GM23338 (cell line): ENCODE measurements at regions not wholly inside any gene's neighbourhood (a gene's known extent, or its start where the extent isn't known, plus 50 kb on each side); places are given as distances from the start of the nearest gene placed in this dataset.

Source experiments
- ATAC-seq: fragments of 200-7000 bp; cut with Tn5 transposase; 3 replicates; pipeline ENCODE4 v1.9.1; 2020
- DNase-seq: peaks from one replicate; pipeline ENCODE4 v3.0.0-alpha.2; 2015; ENCODE audit warnings: low spot score
- H2AFZ ChIP-seq: fragments of 200-600 bp; sonication (generic); 2 replicates; pipeline ENCODE4 v1.8.0; 2016; ENCODE audit warnings: antibody characterized with exemption, mild to moderate bottlenecking, moderate library complexity
- H3F3A ChIP-seq: fragments of 200-600 bp; sonication (generic); replicated peaks from 2 replicates; pipeline ENCODE4 v1.8.0; 2017; ENCODE audit warnings: antibody characterized with exemption, mixed run types, low read depth
- H3K27ac ChIP-seq: fragments of 200-600 bp; sonication (generic); 2 replicates; pipeline ENCODE4 v1.6.1; 2016; ENCODE audit warnings: low read depth
- H3K27me3 ChIP-seq: fragments of 200-600 bp; sonication (generic); 2 replicates; pipeline ENCODE4 v1.8.0; 2016; ENCODE audit warnings: mild to moderate bottlenecking, mixed run types, moderate library complexity; ENCODE audit not compliant: insufficient read depth
- H3K36me3 ChIP-seq: fragments of 200-600 bp; sonication (generic); 2 replicates; pipeline ENCODE4 v1.8.0; 2016; ENCODE audit warnings: mild to moderate bottlenecking; ENCODE audit not compliant: insufficient read depth
- H3K4me1 ChIP-seq: fragments of 200-600 bp; sonication (generic); 2 replicates; pipeline ENCODE4 v1.8.0; 2016; ENCODE audit warnings: mild to moderate bottlenecking, moderate library complexity; ENCODE audit not compliant: insufficient read depth
- H3K4me2 ChIP-seq: fragments of 200-600 bp; sonication (generic); 2 replicates; pipeline ENCODE4 v1.7.1; 2017; ENCODE audit warnings: mixed run types
- H3K4me3 ChIP-seq: fragments of 200-600 bp; sonication (generic); 2 replicates; pipeline ENCODE4 v1.6.1; 2016; ENCODE audit warnings: mixed run types
- H3K79me2 ChIP-seq: fragments of 200-600 bp; sonication (generic); replicated peaks from 2 replicates; pipeline ENCODE4 v1.8.0; 2017; ENCODE audit warnings: mild to moderate bottlenecking; ENCODE audit not compliant: insufficient read depth
- H3K9me2 ChIP-seq: fragments of 200-600 bp; sonication (generic); 2 replicates; pipeline ENCODE4 v1.8.0; 2017; ENCODE audit not compliant: insufficient read depth
- H4K20me1 ChIP-seq: fragments of 200-600 bp; sonication (generic); replicated peaks from 2 replicates; pipeline ENCODE4 v1.8.0; 2017; ENCODE audit warnings: mild to moderate bottlenecking; ENCODE audit not compliant: insufficient read depth
- H3K27ac Mint-ChIP-seq: 2 replicates; pipeline ENCODE4 v1.8.0; 2020; ENCODE audit warnings: inconsistent platforms, mild to moderate bottlenecking, moderate library complexity, mixed read lengths
- H3K27me3 Mint-ChIP-seq: 3 replicates; pipeline ENCODE4 v1.8.0; 2022; ENCODE audit warnings: low read depth, mild to moderate bottlenecking, moderate library complexity, mixed read lengths, inconsistent platforms; ENCODE audit not compliant: insufficient read depth, poor library complexity
- H3K36me3 Mint-ChIP-seq: 3 replicates; pipeline ENCODE4 v1.8.0; 2021; ENCODE audit warnings: low read depth, mild to moderate bottlenecking, inconsistent platforms, moderate library complexity, mixed read lengths
- H3K4me1 Mint-ChIP-seq: 3 replicates; pipeline ENCODE4 v1.8.0; 2020; ENCODE audit warnings: mild to moderate bottlenecking, inconsistent platforms, mixed read lengths
- H3K4me3 Mint-ChIP-seq: 3 replicates; pipeline ENCODE4 v1.8.0; 2021; ENCODE audit warnings: moderate library complexity, mild to moderate bottlenecking, inconsistent platforms, mixed read lengths
- H3K9me3 Mint-ChIP-seq: 3 replicates; pipeline ENCODE4 v1.8.0; 2020; ENCODE audit warnings: moderate library complexity, mild to moderate bottlenecking, inconsistent platforms, mixed read lengths
- CREB1 ChIP-seq: fragments of 250-450 bp; sonication (Bioruptor Pico); IDR thresholded peaks from 2 replicates; pipeline ENCODE4 v1.5.0; 2020; ENCODE audit warnings: low read depth, mild to moderate bottlenecking, moderate library complexity
- CTCF ChIP-seq, 2 experiments: fragments of 200-600 bp in 1 of 2; sonication (generic) in 1 of 2; conservative IDR thresholded peaks; 2 replicates each; pipeline versions ENCODE4 v1.5.1 to v1.6.1; 2016 to 2017; ENCODE audit warnings: antibody characterized with exemption in 2 of 2, low read depth in 2 of 2, mild to moderate bottlenecking in 2 of 2, moderate library complexity in 1 of 2
- EZH2 ChIP-seq: fragments of 200-600 bp; sonication (generic); IDR thresholded peaks from one replicate; pipeline ENCODE4 v1.8.0; 2017; ENCODE audit warnings: antibody characterized with exemption, mild to moderate bottlenecking, low read depth; ENCODE audit not compliant: unreplicated experiment
- EZH2phosphoT487 ChIP-seq: fragments of 200-600 bp; sonication (generic); IDR thresholded peaks from one replicate; pipeline ENCODE4 v1.8.1; 2018; ENCODE audit warnings: antibody characterized with exemption; ENCODE audit not compliant: unreplicated experiment
- JUNB ChIP-seq: IDR thresholded peaks from one replicate; pipeline ENCODE4 v1.6.1; 2016; ENCODE audit warnings: antibody characterized with exemption; ENCODE audit not compliant: unreplicated experiment
- POLR2AphosphoS5 ChIP-seq: IDR thresholded peaks from 2 replicates; pipeline ENCODE4 v1.6.1; 2016; ENCODE audit warnings: antibody characterized with exemption, low read depth
- REST ChIP-seq: IDR thresholded peaks from one replicate; pipeline ENCODE4 v1.6.1; 2018; ENCODE audit warnings: antibody characterized with exemption; ENCODE audit not compliant: unreplicated experiment
- STAT1 ChIP-seq: IDR thresholded peaks from one replicate; pipeline ENCODE4 v1.6.1; 2016; ENCODE audit warnings: antibody characterized with exemption; ENCODE audit not compliant: unreplicated experiment
- ZNF114 ChIP-seq: fragments of 250-450 bp; sonication (Bioruptor Pico); IDR thresholded peaks from 2 replicates; pipeline ENCODE4 v1.5.0; 2020; ENCODE audit warnings: mild to moderate bottlenecking, moderate library complexity
- ZNF331 ChIP-seq: fragments of 250-450 bp; sonication (Bioruptor Pico); IDR thresholded peaks from 2 replicates; pipeline ENCODE4 v1.5.0; 2020; ENCODE audit warnings: low read depth, mild to moderate bottlenecking, moderate library complexity
- ZNF462 ChIP-seq: fragments of 250-450 bp; sonication (Bioruptor Pico); IDR thresholded peaks from 2 replicates; pipeline ENCODE4 v1.5.0; 2020; ENCODE audit warnings: mild to moderate bottlenecking, moderate library complexity

GRCh38 chr7:110104243-110104642 is 986.7 kb upstream of the LRRN3 start:
- Histone ChIP-seq H3K9me2 (no peaks in the 10 kb centered on the region), H3F3A (no peaks in the 10 kb centered on the region), H3K4me1 (no peaks in the 10 kb centered on the region), H3K36me3 (no peaks in the 10 kb centered on the region), H3K79me2 (no peaks in the 10 kb centered on the region), H4K20me1 (no peaks in the 10 kb centered on the region), H3K27me3 (no peaks in the 10 kb centered on the region), H3K4me2 (no peak overlapping the region), H3K4me3 (no peak overlapping the region), H2AFZ (no peak overlapping the region), H3K27ac (no peak overlapping the region)
- no peak for TF ChIP-seq ZNF462
- no peak for TF ChIP-seq EZH2
- TF ChIP-seq ZNF331 (CRISPR knock-in tag), result no peak
- TF ChIP-seq STAT1, result no peak
- no peak for TF ChIP-seq CTCF (conservative IDR thresholded peaks at IDR 0.05; ENCODE audit: low read depth in 2 of 2)
- no peak for TF ChIP-seq POLR2AphosphoS5
- no peak for TF ChIP-seq REST
- TF ChIP-seq EZH2phosphoT487, result no peak
- TF ChIP-seq CREB1 (CRISPR knock-in tag), result no peak
- TF ChIP-seq JUNB, result no peak
- TF ChIP-seq ZNF114 (CRISPR knock-in tag), result no peak
- DNase-seq, result no peak
- H3K36me3 Mint-ChIP-seq, result no peaks in the 10 kb centered on the region
- ATAC-seq, result no peak
- H3K4me3 Mint-ChIP-seq, result no peak overlapping the region
- H3K9me3 Mint-ChIP-seq, result peaks cover 5% of the 10 kb centered on the region; the same call in 2 of the 3 replicates
- H3K27ac Mint-ChIP-seq, result no peak overlapping the region
- H3K27me3 Mint-ChIP-seq, result no peaks in the 10 kb centered on the region
- H3K4me1 Mint-ChIP-seq, result no peaks in the 10 kb centered on the region
